Keratinocyte (primary cell): ENCODE measurements at regions not wholly inside any gene's neighbourhood (a gene's known extent, or its start where the extent isn't known, plus 50 kb on each side); places are given as distances from the start of the nearest gene placed in this dataset.

Source experiments
- DNase-seq: peaks from one replicate; pipeline ENCODE4 v3.0.0-alpha.2; 2011; ENCODE audit warnings: low read depth, missing footprints, low spot score
- FAIRE-seq: peaks from 2 replicates; lab custom pipeline; 2011; peaks lifted over from hg19 to GRCh38; lab: Jason Lieb, UNC
- H2AFZ ChIP-seq: 2 replicates; pipeline ENCODE4 v1.6.0; 2012; ENCODE audit warnings: low read length, control low read depth, inconsistent platforms; ENCODE audit not compliant: control insufficient read depth
- H3K27ac ChIP-seq: 2 replicates; pipeline ENCODE4 v1.5.1; 2011; ENCODE audit warnings: low read length; ENCODE audit not compliant: control insufficient read depth, insufficient read depth
- H3K27me3 ChIP-seq: 3 replicates; pipeline ENCODE4 v1.6.0; 2011; ENCODE audit warnings: low read length; ENCODE audit not compliant: control insufficient read depth, insufficient read depth; ENCODE audit errors: extremely low read depth
- H3K36me3 ChIP-seq, 2 experiments: 2 replicates in 1 of 2; 3 replicates in 1 of 2; pipeline ENCODE4 v1.5.1; 2011; ENCODE audit warnings: low read length in 2 of 2, mild to moderate bottlenecking in 1 of 2; ENCODE audit not compliant: control insufficient read depth in 2 of 2, insufficient read depth in 2 of 2; ENCODE audit errors: extremely low read depth in 1 of 2
- H3K4me1 ChIP-seq: 3 replicates; pipeline ENCODE4 v1.5.1; 2011; ENCODE audit warnings: low read length; ENCODE audit not compliant: control insufficient read depth, insufficient read depth; ENCODE audit errors: extremely low read depth
- H3K4me2 ChIP-seq: 3 replicates; pipeline ENCODE4 v1.6.0; 2011; ENCODE audit warnings: low read depth, low read length; ENCODE audit not compliant: control insufficient read depth, insufficient read depth; ENCODE audit errors: extremely low read depth
- H3K4me3 ChIP-seq, 3 experiments: fragments of 200-600 bp in 1 of 3; sonication (generic) in 1 of 3; 2 replicates in 2 of 3; 3 replicates in 1 of 3; pipeline ENCODE4 v1.5.1; 2011 to 2016; ENCODE audit warnings: low read length in 3 of 3, mild to moderate bottlenecking in 3 of 3, control low read depth in 2 of 3, inconsistent platforms in 1 of 3, low read depth in 1 of 3, mixed read lengths in 1 of 3, mixed run types in 1 of 3, moderate library complexity in 1 of 3; ENCODE audit not compliant: control insufficient read depth in 2 of 3, insufficient read depth in 2 of 3; ENCODE audit errors: extremely low read depth in 1 of 3
- H3K79me2 ChIP-seq: 2 replicates; pipeline ENCODE4 v1.6.0; 2012; ENCODE audit warnings: low read length; ENCODE audit not compliant: control insufficient read depth, insufficient read depth
- H3K9ac ChIP-seq: 3 replicates; pipeline ENCODE4 v1.6.0; 2011; ENCODE audit warnings: low read length; ENCODE audit not compliant: control insufficient read depth, insufficient read depth; ENCODE audit errors: extremely low read depth
- H3K9me1 ChIP-seq: 3 replicates; pipeline ENCODE4 v1.6.0; 2011; ENCODE audit warnings: low read length; ENCODE audit not compliant: control insufficient read depth, insufficient read depth; ENCODE audit errors: extremely low read depth
- H3K9me3 ChIP-seq: 2 replicates; pipeline ENCODE4 v1.5.1; 2012; ENCODE audit warnings: low read depth, low read length; ENCODE audit not compliant: control insufficient read depth
- H4K20me1 ChIP-seq: 3 replicates; pipeline ENCODE4 v1.6.0; 2011; ENCODE audit warnings: low read length; ENCODE audit not compliant: control insufficient read depth, insufficient read depth; ENCODE audit errors: extremely low read depth
- EZH2 ChIP-seq: IDR thresholded peaks from one replicate; pipeline ENCODE4 v1.6.1; 2012; ENCODE audit warnings: inconsistent platforms, mild to moderate bottlenecking, low read length, moderate library complexity
- dilution Hi-C: fragments of 300-500 bp; cut with MboI; formaldehyde crosslinking; loops from one replicate; pipeline ENCODE4 v1.7.0; 2020; ENCODE audit warnings: low sequenced_read_pairs; ENCODE audit not compliant: extremely low pct_ligation_motif_present
- TF ChIP-seq, protein P1 (sequence below), 3 experiments: IDR thresholded peaks in 1 of 3; conservative IDR thresholded peaks in 1 of 3; optimal IDR thresholded peaks in 1 of 3; 2 replicates in 2 of 3; 3 replicates in 1 of 3; pipeline versions ENCODE3 to v1.5.1; 2011; ENCODE audit warnings: low read length in 3 of 3, mild to moderate bottlenecking in 3 of 3, moderate library complexity in 2 of 3, control low read depth in 1 of 3, inconsistent platforms in 1 of 3; ENCODE audit not compliant: insufficient read depth in 2 of 3; ENCODE audit errors: extremely low read depth in 1 of 3

DNA sequence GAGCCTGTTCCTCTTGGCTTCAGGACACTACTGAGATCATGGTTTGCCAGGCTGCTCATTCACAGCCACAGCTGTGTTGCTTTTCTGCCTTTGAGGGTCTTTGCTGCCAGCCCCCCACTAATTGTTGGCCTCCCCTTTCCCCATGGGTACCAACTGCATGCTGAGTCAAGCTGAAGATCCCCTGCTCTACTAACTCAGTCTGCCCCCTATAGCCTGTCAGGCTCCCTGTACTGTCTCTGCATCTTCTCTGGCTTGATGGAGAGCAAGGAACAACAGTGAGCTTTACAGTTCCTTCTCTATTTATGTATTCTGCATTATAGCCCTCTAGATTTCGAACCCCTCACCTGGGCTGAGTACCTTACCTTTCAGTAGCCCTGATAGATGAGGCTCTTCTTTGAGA, 257.6 kb upstream of the CADM1 start:
- no peak for FAIRE-seq

DNA sequence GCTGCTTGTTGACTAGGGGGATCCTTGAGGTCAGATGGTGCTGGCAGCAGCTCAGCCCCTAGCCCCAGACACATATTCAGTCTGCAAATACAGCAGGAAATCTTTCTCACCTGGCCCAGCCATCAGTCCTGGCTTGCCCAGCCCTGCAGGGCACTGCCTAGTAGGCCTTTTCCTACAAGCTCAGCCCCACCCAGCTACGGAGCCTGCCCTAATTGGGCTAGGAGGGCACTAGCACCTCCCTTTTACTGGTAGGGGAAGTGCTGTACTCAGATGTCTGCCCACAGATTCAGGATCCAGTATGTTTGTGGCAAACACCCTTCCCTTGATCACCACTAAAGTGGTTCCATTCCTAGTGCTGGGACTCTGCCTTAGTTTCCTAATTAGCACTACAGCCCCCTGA, 257.1 kb upstream of the CADM1 start:
- peak; percentile 96 for FAIRE-seq
- Histone ChIP-seq H3K27ac (no peak overlapping the region), H4K20me1 (no peaks in the 10 kb centered on the region), H3K9me3 (no peaks in the 10 kb centered on the region), H3K27me3 (peaks cover 4% of the 10 kb centered on the region), H3K4me1 (peaks cover 23% of the 10 kb centered on the region), H3K9me1 (no peaks in the 10 kb centered on the region), H3K79me2 (no peaks in the 10 kb centered on the region), H3K4me3 (no peak overlapping the region), H2AFZ (peak overlapping the region; percentile 62), H3K4me2 (peak overlapping the region; percentile 33), H3K9ac (no peak overlapping the region), H3K36me3 (no peaks in the 10 kb centered on the region)
- peak; percentile 23 for DNase-seq
- TF ChIP-seq, protein P1, sequence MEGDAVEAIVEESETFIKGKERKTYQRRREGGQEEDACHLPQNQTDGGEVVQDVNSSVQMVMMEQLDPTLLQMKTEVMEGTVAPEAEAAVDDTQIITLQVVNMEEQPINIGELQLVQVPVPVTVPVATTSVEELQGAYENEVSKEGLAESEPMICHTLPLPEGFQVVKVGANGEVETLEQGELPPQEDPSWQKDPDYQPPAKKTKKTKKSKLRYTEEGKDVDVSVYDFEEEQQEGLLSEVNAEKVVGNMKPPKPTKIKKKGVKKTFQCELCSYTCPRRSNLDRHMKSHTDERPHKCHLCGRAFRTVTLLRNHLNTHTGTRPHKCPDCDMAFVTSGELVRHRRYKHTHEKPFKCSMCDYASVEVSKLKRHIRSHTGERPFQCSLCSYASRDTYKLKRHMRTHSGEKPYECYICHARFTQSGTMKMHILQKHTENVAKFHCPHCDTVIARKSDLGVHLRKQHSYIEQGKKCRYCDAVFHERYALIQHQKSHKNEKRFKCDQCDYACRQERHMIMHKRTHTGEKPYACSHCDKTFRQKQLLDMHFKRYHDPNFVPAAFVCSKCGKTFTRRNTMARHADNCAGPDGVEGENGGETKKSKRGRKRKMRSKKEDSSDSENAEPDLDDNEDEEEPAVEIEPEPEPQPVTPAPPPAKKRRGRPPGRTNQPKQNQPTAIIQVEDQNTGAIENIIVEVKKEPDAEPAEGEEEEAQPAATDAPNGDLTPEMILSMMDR (optimal IDR thresholded peaks at IDR 0.05 in 1 of 3, IDR thresholded peaks at IDR 0.05 in 1 of 3, conservative IDR thresholded peaks at IDR 0.05 in 1 of 3; ENCODE audit: extremely low read depth in 1 of 3, insufficient read depth in 2 of 3, low read length in 3 of 3) = no peak
- no peak for TF ChIP-seq EZH2
- dilution Hi-C loops = no loop called here

More for the DNA sequence above, 257.6 kb upstream of the CADM1 start:
- Histone ChIP-seq H3K4me2 (no peak overlapping the region), H3K27ac (no peak overlapping the region), H3K27me3 (peaks cover 4% of the 10 kb centered on the region), H2AFZ (peak overlapping the region; percentile 62), H3K36me3 (no peaks in the 10 kb centered on the region), H3K9me3 (no peaks in the 10 kb centered on the region), H3K4me1 (peaks cover 26% of the 10 kb centered on the region), H3K4me3 (no peak overlapping the region), H3K9me1 (no peaks in the 10 kb centered on the region), H3K9ac (no peak overlapping the region), H4K20me1 (no peaks in the 10 kb centered on the region), H3K79me2 (no peaks in the 10 kb centered on the region)
- dilution Hi-C loops = no loop called here
- TF ChIP-seq EZH2 = no peak
- TF ChIP-seq, protein P1 (optimal IDR thresholded peaks at IDR 0.05 in 1 of 3, IDR thresholded peaks at IDR 0.05 in 1 of 3, conservative IDR thresholded peaks at IDR 0.05 in 1 of 3; ENCODE audit: extremely low read depth in 1 of 3, insufficient read depth in 2 of 3, low read length in 3 of 3) = peak in 1 of 3 experiments; percentile 43
- no peak for DNase-seq
